ENCODE measurements at regions not wholly inside any gene's neighbourhood (a gene's known extent, or its start where the extent isn't known, plus 50 kb on each side); places are given as distances from the start of the nearest gene placed in this dataset.

- CTCF ChIA-PET (ENCODE audit: low intra/inter-chr PET ratio, low total read pairs), result no interaction called here
- Histone ChIP-seq H3K4me1 (ENCODE audit: insufficient read depth, low read length) (no peaks in the 10 kb centered on the region), H3K36me3 (replicated peaks in 1 of 2; ENCODE audit: control insufficient read depth in 1 of 2, insufficient read depth in 2 of 2, low read length in 2 of 2) (no peaks in the 10 kb centered on the region), H3K79me2 (ENCODE audit: insufficient read depth, low read length) (no peaks in the 10 kb centered on the region), H3K4me3 (replicated peaks in 1 of 3; ENCODE audit: insufficient read depth in 1 of 3, low read depth in 2 of 3, low read length in 3 of 3) (no peak overlapping the region), H4K20me1 (ENCODE audit: insufficient read depth, low read length) (no peaks in the 10 kb centered on the region), H3K9me3 (ENCODE audit: low read length) (peaks cover 13% of the 10 kb centered on the region), H3K4me2 (ENCODE audit: low read depth, low read length) (no peak overlapping the region), H3K27me3 (ENCODE audit: control insufficient read depth in 1 of 2, insufficient read depth in 2 of 2, low read length in 2 of 2) (no peaks in the 10 kb centered on the region), H2AFZ (ENCODE audit: low read length) (no peak overlapping the region), H3K27ac (ENCODE audit: extremely low read length, insufficient read depth, low read length) (no peak overlapping the region), H3K9ac (ENCODE audit: insufficient read depth, low read depth, low read length) (no peak overlapping the region)
- no peak for TF ChIP-seq ZNF746 (CRISPR knock-in tag; IDR thresholded peaks at IDR 0.05)
- peak; percentile 29; the same call in 1 of the 2 replicates for TF ChIP-seq CEBPB (IDR thresholded peaks at IDR 0.05; ENCODE audit: borderline replicate concordance, low read depth, low read length)
- POLR2A ChIA-PET, result no interaction called here
- no peak for DNase-seq (ENCODE audit: low spot score)
- intact Hi-C loops (cut with micrococcal nuclease; ENCODE audit: unreplicated experiment), result no loop called here
- FAIRE-seq, result no peak
- in situ Hi-C loops (cut with HindIII; ENCODE audit: extremely low pct_ligation_motif_present, low pct_unique_long_range_greater_than_20kb), result no loop called here
- WGBS (ENCODE audit: low lambda C conversion rate), result 28% methylated on average over 4 of the region's 4 CpGs
- no peak for ATAC-seq
- no TSS peak for BruUV-seq (replicated peaks)
Measured at GRCh38 chr5:125177340-125177739, 430.9 kb upstream of the ZNF608 start.

DNA sequence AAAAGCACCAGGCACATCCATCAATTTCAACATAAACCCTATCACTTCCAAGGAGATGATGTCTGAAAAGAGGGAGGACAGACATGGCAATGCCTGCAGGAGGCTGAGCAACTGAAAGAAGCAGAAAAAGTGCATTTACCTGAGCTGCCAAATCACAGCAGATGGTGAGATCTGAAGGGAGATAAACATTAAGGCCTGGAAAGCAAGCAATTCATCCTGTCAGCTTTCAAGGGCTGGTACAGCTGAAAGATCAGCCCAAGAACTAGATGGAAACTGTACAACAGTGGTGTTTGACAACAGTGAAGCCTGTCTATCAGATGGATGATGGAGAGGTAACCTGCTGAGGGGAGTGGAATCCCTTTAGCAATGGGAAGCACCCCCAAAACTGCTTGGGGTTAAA is 433.2 kb upstream of the ZNF608 start:
- intact Hi-C loops (cut with micrococcal nuclease; ENCODE audit: unreplicated experiment), result no loop called here
- Histone ChIP-seq H3K79me2 (ENCODE audit: insufficient read depth, low read length) (no peaks in the 10 kb centered on the region), H4K20me1 (ENCODE audit: insufficient read depth, low read length) (no peaks in the 10 kb centered on the region), H3K4me2 (ENCODE audit: low read depth, low read length) (no peak overlapping the region), H3K27me3 (ENCODE audit: control insufficient read depth in 1 of 2, insufficient read depth in 2 of 2, low read length in 2 of 2) (no peaks in the 10 kb centered on the region), H3K4me1 (ENCODE audit: insufficient read depth, low read length) (no peaks in the 10 kb centered on the region), H3K9me3 (ENCODE audit: low read length) (peaks cover 13% of the 10 kb centered on the region), H3K4me3 (replicated peaks in 1 of 3; ENCODE audit: insufficient read depth in 1 of 3, low read depth in 2 of 3, low read length in 3 of 3) (no peak overlapping the region), H3K9ac (ENCODE audit: insufficient read depth, low read depth, low read length) (no peak overlapping the region), H2AFZ (ENCODE audit: low read length) (no peak overlapping the region), H3K27ac (ENCODE audit: extremely low read length, insufficient read depth, low read length) (no peak overlapping the region), H3K36me3 (replicated peaks in 1 of 2; ENCODE audit: control insufficient read depth in 1 of 2, insufficient read depth in 2 of 2, low read length in 2 of 2) (no peaks in the 10 kb centered on the region)
- ChIA-PET CTCF (ENCODE audit: low intra/inter-chr PET ratio, low total read pairs) (no interaction called here), POLR2A (no interaction called here)
- no peak for TF ChIP-seq JARID2 (CRISPR knock-in tag; IDR thresholded peaks at IDR 0.05; ENCODE audit: insufficient replicate concordance)
- TF ChIP-seq ZNF354B (CRISPR knock-in tag; IDR thresholded peaks at IDR 0.05), result no peak
- FAIRE-seq, result no peak
- ATAC-seq, result no peak
- in situ Hi-C loops (cut with HindIII; ENCODE audit: extremely low pct_ligation_motif_present, low pct_unique_long_range_greater_than_20kb), result no loop called here
- no peak for DNase-seq (ENCODE audit: low spot score)
- no TSS peak for BruUV-seq (replicated peaks)

Measured in HepG2 (cell line).